ENCODE measurements at regions not wholly inside any gene's neighbourhood (a gene's known extent, or its start where the extent isn't known, plus 50 kb on each side); places are given as distances from the start of the nearest gene placed in this dataset.

- no peak overlapping the region for H3K9ac ChIP-seq (ENCODE audit: low read length)
- TF ChIP-seq CTCF (IDR thresholded peaks at IDR 0.05; ENCODE audit: low read length) = no peak
- no peak for TF ChIP-seq EZH2 (IDR thresholded peaks at IDR 0.05; ENCODE audit: borderline replicate concordance, low read length)
These were observed 87.2 kb downstream of the B3GNT2 start for GRCh38 chr2:62283147-62283546.

DNA sequence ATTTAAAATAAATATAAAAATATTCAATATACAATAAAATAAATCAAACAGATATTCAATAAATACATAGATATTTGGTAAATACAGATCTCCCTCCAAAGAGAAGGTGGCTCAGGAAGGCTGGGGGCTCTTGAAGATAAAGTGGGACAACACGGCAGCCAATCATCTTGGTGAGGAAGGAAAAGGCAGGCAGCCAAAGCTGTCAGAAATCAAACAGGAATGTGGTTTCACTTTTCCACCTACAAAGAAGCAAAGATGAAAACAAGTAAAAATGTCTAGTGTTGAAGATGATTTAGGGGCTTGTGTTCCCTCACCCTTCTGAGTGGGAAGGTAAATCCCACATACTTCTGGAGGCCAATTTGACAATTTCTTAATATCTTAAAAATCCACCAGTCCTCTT lies 85.7 kb downstream of the B3GNT2 start:
- no peaks in the 10 kb centered on the region for H3K79me2 ChIP-seq (ENCODE audit: insufficient read depth, low read length)
- H3K9me3 ChIP-seq (ENCODE audit: low read length) = peaks cover 21% of the 10 kb centered on the region
- H3K9me2 ChIP-seq (ENCODE audit: low read depth, low read length) = no peaks in the 10 kb centered on the region
- H3K4me1 ChIP-seq (ENCODE audit: insufficient read depth, low read length, severe bottlenecking) = no peaks in the 10 kb centered on the region
- no peaks in the 10 kb centered on the region for H3F3A ChIP-seq (ENCODE audit: insufficient read depth, low read length)
- H3K27ac ChIP-seq (ENCODE audit: low read depth, low read length, poor library complexity, severe bottlenecking) = no peak overlapping the region
- no peak overlapping the region for H3K9ac ChIP-seq (ENCODE audit: low read length)
- no peaks in the 10 kb centered on the region; the same call in 1 of the 2 replicates for H3K36me3 ChIP-seq (ENCODE audit: insufficient read depth, low read length)
- no peak for TF ChIP-seq CTCF (IDR thresholded peaks at IDR 0.05; ENCODE audit: low read length)
- TF ChIP-seq EZH2 (IDR thresholded peaks at IDR 0.05; ENCODE audit: borderline replicate concordance, low read length) = no peak
- H2AFZ ChIP-seq (ENCODE audit: low read length) = no peak overlapping the region
- H3K4me2 ChIP-seq (ENCODE audit: low read length) = no peak overlapping the region
- H3K4me3 ChIP-seq (ENCODE audit: low read depth, low read length, poor library complexity, severe bottlenecking) = no peak overlapping the region
- no peaks in the 10 kb centered on the region for H4K20me1 ChIP-seq (ENCODE audit: insufficient read depth, low read length)
- H3K27me3 ChIP-seq (ENCODE audit: insufficient read depth, low read length) = no peaks in the 10 kb centered on the region

More at GRCh38 chr2:62283147-62283546, 87.2 kb downstream of the B3GNT2 start:
- H3K4me2 ChIP-seq (ENCODE audit: low read length) = no peak overlapping the region
- H3K27me3 ChIP-seq (ENCODE audit: insufficient read depth, low read length) = no peaks in the 10 kb centered on the region
- no peaks in the 10 kb centered on the region; the same call in 1 of the 2 replicates for H3K36me3 ChIP-seq (ENCODE audit: insufficient read depth, low read length)
- no peak overlapping the region for H3K27ac ChIP-seq (ENCODE audit: low read depth, low read length, poor library complexity, severe bottlenecking)
- no peaks in the 10 kb centered on the region for H3K79me2 ChIP-seq (ENCODE audit: insufficient read depth, low read length)
- peaks cover 8% of the 10 kb centered on the region for H3K4me1 ChIP-seq (ENCODE audit: insufficient read depth, low read length, severe bottlenecking)
- H3K4me3 ChIP-seq (ENCODE audit: low read depth, low read length, poor library complexity, severe bottlenecking) = no peak overlapping the region
- H4K20me1 ChIP-seq (ENCODE audit: insufficient read depth, low read length) = no peaks in the 10 kb centered on the region
- no peak overlapping the region for H2AFZ ChIP-seq (ENCODE audit: low read length)
- peaks cover 11% of the 10 kb centered on the region for H3K9me3 ChIP-seq (ENCODE audit: low read length)
- H3F3A ChIP-seq (ENCODE audit: insufficient read depth, low read length) = no peaks in the 10 kb centered on the region
- no peaks in the 10 kb centered on the region for H3K9me2 ChIP-seq (ENCODE audit: low read depth, low read length)

GRCh38 chr2:62277688-62278087 lies 81.8 kb downstream of the B3GNT2 start:
- Histone ChIP-seq H3F3A (ENCODE audit: insufficient read depth, low read length) (no peaks in the 10 kb centered on the region), H3K9me3 (ENCODE audit: low read length) (peaks cover 16% of the 10 kb centered on the region), H3K79me2 (ENCODE audit: insufficient read depth, low read length) (no peaks in the 10 kb centered on the region), H4K20me1 (ENCODE audit: insufficient read depth, low read length) (no peaks in the 10 kb centered on the region), H3K27me3 (ENCODE audit: insufficient read depth, low read length) (no peaks in the 10 kb centered on the region), H3K4me3 (ENCODE audit: low read depth, low read length, poor library complexity, severe bottlenecking) (no peak overlapping the region), H3K9me2 (ENCODE audit: low read depth, low read length) (no peaks in the 10 kb centered on the region), H2AFZ (ENCODE audit: low read length) (no peak overlapping the region), H3K9ac (ENCODE audit: low read length) (no peak overlapping the region), H3K27ac (ENCODE audit: low read depth, low read length, poor library complexity, severe bottlenecking) (no peak overlapping the region), H3K36me3 (ENCODE audit: insufficient read depth, low read length) (no peaks in the 10 kb centered on the region), H3K4me2 (ENCODE audit: low read length) (no peak overlapping the region), H3K4me1 (ENCODE audit: insufficient read depth, low read length, severe bottlenecking) (no peaks in the 10 kb centered on the region)
- TF ChIP-seq CTCF (IDR thresholded peaks at IDR 0.05; ENCODE audit: low read length) = no peak
- no peak for TF ChIP-seq EZH2 (IDR thresholded peaks at IDR 0.05; ENCODE audit: borderline replicate concordance, low read length)

Data from OCI-LY1 (cell line).